ENCODE measurements at regions not wholly inside any gene's neighbourhood (a gene's known extent, or its start where the extent isn't known, plus 50 kb on each side); places are given as distances from the start of the nearest gene placed in this dataset.
"Not testable (repeated sequence)": the region's sequence is repeated elsewhere in the genome, so short reads cannot be mapped to it uniquely, and the experiment has no call there.

DNA sequence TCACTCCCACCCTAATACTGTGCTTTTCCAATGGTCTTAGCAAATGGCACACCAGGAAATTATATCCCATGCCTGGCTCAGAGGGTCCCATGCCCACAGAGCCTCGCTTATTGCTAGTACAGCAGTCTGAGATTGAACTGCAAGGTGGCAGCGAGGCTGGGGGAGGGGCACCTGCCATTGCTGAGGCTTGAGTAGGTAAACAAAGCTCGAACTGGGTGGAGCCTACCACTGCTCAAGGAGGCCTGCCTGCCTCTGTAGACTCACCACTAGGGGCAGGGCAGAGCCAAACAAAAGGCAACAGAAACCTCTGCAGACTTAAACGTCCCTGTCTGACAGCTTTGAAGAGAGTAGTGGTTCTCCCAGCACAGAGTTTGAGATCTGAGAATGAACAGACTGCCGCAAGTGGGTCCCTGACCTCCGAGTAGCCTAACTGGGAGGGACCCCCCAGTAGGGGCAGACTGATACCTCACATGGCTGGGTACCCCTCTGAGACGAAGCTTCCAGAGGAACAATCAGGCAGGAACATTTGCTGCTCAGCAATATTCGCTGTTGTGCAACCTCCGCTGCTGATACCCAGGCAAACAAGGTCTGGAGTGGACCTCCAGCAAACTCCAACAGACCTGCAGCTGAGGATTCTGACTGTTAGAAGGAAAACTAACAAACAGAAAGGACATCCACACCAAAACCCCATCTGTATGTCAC, 150.7 kb upstream of the FOXA2 start:
- not testable (repeated sequence) for DNase-seq (ENCODE audit: low read depth)

DNA sequence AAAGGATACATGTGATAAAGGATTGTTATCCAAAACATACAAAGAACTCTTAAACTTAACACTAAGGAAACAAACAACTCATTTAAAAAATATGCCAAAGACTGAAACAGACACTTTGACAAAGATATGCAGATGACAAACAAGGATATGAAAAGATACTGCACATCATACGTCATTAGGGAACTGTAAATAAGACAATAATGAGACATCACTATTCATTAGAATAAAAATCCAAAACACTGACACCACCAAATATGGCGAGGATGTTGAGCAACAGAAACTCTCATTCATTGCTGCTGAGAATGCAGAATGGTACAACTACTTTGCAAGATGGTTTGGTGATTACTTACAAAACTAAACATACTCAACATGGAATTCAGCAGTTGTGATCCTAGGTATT, 156.5 kb upstream of the FOXA2 start:
- DNase-seq (ENCODE audit: low read depth) = no peak

DNA sequence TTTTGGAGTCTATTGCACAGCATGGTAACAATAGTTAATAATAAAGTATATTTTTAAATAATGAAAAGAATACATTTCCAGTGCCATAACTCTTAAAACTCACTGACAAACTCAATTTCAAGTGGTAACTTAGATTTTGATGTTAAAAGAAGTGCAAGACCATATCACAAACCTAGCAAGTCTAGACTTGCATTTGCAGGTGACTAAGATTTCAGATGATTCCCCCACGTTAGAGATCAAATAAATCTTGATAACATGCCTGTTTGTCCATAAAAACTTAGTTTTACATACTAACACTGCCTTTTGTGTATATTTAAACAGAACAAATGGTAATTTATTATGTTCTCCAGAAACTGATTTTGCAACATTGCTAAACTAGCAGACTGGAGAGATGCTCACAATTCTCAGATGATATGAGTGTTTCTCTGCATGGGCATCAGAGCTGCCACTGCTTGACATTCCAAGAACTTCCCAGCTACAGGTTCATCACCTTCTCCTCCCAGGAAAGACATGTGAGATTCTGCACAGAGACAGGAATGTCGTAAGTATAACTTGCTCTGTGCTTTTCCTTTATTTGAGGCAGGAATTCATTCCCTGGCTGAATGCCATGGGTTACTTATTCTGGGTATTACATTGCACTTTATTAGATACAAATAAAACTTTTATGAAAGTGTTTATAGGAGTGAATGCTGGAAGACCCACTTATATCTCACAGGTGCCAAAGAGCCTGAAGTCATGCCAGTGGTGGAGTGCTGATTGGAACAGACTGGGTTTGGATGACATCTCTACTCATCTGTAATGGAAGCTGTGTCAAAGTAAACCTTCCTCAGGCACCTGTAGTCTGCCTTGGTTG, 160.2 kb upstream of the FOXA2 start:
- no peak for DNase-seq (ENCODE audit: low read depth)

DNA sequence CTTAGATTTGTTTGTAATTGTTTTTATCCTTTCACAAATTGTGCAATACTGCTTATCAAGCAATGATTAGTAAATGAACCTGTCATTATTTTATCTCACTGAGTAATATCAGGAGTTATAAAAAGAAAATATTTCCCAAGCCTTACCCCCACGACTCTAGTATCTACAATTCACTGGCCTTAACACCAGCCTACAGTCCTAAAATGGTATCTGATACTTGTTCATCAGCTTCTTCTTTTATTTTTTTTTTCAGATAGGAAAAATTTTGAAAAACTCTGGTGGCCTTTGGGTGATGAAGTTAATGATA, 160.8 kb upstream of the FOXA2 start:
- no peak for DNase-seq (ENCODE audit: low read depth)

DNA sequence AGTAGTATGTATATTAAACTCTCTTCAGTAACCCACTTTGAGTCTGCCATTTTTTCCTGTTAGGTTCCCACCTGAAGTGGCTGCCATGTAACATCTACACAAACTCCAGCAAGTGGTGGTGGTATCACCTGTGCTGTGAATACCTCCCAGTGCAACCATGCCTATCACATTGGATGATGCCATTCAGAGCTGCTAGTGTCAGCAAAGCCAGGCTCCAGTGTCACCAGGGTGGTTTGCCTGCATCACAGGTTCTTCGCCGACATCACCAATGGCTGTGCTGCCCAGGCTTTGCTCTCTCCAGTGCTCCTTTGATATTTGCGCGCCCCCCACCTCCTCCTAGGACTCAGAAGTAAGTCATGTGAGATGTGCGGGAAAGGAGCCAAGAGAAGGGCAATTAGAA, 162.6 kb upstream of the FOXA2 start:
- DNase-seq (ENCODE audit: low read depth) = no peak

DNA sequence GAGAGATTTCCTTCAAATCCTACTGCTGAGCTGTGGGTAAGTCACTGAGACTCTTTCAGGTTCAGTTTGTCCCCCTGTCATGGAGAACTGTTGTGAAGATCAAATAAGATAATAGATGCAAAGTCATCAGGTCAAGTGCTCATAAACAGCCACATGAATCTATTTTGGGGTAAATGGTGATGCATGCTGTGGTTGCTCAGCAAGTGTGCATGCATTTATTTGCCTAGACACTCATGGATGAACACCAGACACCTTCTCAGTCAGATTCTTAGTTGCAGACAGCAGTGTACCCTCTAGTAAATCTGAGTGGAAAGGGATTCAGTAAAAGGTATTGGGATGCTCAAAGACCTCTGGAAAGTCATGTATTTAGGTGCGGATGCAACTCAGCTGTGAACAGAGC, 168.0 kb upstream of the FOXA2 start:
- no peak for DNase-seq (ENCODE audit: low read depth)

DNA sequence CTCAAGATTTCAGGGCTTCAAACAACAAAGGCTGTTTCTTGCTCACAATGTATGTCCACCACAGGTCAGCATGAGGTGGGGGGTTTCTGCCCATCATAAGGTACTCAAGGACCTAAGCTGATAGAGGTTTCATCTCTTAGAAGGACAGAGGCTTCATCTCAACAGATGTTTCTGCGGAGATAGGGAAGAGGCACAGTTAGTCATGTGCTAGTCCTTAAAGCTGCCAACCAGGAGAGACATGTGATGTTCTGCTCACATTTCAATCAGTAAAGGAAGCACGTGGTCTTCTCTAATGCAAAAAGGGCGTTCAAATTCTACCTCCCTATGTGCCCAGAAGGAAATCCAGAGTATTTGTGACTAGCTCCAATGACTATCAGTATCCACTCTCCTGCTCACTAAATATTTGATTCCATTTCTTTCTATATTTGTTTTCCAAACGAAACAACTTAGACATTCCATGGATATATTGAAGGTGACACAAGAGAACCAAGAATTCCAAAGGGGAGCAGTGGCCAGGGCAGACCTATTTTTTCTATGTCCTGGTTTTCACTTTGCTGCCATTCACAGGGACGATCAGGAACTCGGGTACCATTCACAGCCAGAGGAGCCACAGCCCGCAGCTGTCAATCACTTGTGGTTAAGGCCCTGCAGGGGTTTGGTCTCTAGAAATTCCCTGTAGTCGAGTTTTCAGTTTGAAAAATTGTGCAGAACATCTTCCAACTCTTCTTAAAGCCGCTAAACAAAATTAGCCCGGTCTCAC, 173.2 kb upstream of the FOXA2 start:
- no peak for DNase-seq (ENCODE audit: low read depth)

DNA sequence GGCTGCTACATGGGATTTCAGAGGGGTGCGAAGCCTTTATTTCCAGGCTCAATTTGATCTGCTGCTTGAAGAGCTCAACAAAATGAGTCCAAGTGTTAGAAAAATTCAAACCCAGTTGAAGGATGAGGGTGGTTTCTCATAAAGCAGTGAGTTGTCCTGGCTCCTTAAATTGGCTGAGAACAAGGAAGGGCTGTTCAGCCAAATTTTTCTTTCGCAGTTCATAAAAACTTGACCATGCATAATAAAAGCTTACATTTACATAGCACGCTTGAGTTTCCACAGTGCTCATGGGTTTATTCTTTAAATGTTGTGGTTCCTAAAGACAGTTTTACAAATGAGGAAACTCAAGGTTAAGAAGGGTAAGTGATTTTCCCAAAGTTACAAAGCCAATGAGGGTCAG, 174.4 kb upstream of the FOXA2 start:
- no peak for DNase-seq (ENCODE audit: low read depth)

DNA sequence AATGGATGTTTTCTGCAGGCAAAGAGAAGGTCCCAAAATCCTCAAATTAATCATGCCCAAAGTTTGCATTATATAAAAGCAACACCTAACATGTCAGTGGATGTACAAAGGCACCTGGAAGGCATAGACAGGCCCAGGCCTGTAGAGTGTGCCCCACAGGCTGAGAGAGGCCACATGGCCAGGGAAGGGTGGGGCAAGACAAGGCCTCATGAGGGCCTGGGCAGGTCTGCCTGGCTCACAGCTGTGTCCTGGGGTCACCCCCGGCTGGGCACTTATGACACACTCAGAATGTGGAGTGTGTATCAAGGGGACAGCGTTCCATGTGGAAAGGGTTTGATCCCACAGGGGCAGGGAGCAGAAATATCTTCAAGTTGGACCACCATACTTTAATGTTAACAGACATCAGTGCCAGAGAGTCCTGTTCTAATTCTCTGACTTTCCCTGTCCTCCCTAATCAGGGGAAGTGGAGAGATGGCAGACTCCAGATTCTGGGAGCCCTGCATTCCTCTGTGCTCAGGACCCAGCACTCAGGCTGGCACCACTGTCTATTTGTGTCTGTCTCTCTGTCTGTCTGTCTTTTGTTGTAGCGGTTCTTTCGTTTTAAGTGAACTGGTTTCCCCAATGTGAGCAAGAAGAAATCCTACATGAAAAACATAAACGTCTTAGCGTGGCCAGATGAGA, 178.3 kb upstream of the FOXA2 start:
- no peak for DNase-seq (ENCODE audit: low read depth)

DNA sequence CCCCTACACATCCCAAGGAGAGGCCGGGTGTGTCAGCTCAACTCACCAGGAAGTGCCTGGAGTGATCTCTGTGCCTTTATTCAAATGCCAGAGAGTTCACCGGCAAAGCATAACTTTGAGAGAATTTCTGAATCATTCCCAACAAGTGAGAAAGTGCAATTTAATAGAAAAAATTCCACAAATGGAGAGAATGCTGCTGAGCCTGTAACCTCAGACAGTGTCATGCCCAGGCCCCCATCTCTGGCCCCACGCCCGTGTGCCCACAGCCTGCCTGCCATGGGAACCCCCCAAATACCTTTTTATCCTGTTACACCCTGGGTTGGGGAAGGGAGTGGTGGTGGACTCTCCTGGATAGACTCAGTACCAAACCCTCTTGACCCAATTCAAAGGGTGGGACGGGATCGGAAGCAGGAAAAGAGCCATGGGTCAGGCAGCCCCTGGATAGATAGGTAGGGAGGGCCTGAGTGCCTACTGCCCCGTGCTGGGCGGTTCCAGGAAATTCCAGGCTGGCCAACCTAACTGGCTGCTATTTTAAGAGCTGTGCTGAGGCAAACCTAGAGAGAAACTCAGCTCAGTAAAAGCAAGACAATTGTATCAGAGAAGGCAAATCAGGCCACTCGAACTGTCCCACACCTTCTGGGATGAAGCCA, 179.0 kb upstream of the FOXA2 start:
- DNase-seq (ENCODE audit: low read depth) = no peak

DNA sequence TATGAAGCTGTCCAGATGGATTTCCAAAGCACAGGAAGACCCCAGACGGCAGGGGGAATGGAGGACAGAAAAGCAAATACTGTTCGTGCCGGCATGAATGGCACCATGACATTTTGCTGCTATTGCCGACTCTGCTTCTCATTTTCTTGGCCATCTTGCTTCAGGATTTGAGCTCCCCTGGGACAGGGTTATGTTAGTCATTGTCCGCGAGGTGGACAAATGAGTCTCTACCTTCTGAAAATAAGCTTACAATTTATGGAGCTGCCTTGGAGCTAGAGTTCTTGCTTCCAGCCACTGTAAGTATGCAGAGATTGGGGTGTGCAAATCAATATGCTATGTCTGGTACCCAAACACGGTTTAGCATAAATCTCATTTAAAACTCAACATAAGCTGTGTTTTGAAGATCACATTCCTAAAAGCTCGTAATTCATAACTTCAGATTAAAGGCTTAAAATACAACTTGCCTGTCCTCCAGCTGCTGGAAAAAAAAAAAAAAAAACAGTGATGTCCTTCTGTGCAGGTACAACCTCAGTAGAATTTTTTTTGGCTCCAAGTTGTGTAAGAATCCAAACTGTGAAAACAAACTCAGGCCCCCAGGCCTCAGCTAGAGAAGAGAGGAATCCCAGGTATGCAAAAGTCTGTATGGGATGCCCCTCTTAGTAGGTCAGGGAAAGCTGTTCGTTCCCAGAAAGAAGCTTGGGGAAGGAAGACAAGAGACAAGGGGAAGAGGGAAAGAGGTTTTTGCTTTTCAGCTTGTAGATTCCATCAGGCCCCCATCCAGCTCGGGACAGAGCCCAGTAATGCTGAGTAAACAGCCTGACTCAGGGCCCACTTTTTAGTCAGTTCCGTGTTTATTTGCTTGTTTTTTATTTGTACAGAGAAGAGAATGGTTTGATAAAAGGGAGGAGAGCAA, 184.2 kb upstream of the FOXA2 start:
- no peak for DNase-seq (ENCODE audit: low read depth)

DNA sequence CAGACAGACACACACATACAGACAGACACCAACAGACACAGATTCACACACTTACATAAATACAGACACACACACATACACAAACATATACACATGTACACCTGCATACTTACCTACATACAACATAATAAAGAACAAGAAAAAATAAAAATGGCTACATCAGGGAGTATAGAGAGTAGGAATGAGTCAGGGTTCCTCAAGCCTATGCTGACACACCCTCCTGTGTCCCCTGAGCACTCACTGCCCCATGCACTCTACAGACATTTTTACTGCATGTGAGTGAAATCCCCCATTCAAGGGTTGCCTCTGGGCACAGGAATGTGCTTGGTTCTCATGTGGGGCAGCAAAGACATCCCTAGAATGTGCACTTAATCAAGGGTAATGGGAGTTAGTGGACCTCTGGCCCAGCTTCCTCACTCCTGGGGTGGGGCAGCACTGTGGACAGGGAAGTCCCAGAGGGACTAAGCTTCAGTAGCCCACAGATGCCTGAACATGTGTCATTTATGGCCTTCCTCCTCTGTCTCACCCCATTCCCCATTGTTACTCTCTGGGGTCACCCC, 185.9 kb upstream of the FOXA2 start:
- no peak for DNase-seq (ENCODE audit: low read depth)

DNA sequence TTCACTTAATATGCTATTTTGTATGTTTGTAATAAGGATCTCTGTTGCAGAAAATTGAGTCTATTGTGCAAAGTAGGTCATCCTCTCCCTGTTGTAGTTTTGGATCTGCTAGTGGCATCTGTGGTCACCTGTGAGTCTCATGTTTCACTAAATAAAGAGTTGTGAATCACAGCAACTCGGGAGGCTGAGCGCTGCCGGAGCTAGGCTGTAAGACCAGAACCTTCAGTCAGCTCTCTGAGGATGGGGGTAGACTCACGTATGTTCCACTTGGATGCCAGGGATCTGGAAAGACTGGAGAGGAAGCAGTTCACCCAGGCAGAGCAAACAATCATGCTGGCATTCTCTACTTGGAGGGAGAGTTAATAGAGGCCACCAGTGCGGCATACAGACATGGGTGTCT, 187.3 kb upstream of the FOXA2 start:
- no peak for DNase-seq (ENCODE audit: low read depth)

DNA sequence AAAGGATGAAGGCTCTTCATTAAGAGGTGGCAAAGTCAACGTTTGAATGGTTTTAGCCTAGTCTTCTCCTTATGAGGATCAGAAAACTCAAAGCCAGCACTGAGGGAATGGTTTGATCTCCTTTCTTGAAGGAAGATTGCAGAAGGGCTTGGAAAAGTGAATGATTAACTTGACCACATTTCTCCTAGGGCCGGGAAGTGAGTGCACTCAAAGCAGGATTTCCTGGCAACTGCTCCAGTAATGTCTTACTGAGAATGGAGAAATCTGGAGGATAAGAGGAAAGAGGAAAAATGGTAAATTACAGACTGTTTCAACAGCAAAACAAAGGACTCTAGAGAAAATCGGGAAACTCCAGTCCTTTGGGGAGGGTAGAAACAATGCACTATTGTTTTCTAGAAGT, 189.0 kb upstream of the FOXA2 start:
- no peak for DNase-seq (ENCODE audit: low read depth)

DNA sequence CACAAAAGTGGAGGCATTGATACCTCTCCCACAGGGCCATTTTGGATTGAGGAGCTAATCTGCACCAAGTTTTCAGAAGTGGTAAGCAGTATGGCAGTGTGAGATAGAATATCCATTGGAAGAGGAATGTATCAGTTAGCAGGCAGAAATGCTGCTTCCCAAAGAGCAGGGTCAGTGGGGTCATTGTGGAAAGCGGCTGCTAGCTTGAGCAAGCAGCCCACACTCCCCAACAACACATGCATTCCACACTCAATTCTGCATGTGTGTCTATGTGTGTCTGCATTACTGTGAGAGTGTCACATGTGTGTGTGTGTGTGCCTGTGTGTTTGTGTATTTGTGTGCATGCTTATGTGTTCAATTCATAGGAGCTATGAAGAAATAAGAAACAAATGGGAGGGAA, 190.9 kb upstream of the FOXA2 start:
- no peak for DNase-seq (ENCODE audit: low read depth)

DNA sequence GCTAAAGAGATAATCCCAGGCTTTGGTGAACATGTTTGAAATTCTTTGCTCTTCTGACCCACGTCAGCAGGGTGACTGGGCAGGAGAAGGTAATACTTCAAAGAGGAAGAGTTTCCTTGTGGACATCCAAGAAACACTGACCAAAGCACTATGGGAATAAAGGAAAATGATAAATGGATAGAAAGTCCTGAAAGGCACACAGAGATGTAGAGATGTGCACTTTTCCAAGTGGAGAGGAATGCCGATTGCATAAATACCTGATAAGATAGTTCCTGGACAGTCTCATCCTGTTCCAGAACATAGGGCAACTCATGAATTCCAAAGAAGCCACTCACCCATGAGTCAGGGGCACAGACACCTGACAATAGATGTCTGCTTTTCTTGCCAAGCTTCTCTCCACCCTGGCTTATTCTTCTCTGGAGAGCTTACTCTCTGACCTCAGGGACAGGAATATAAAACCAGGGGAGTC, 191.3 kb upstream of the FOXA2 start:
- DNase-seq (ENCODE audit: low read depth) = no peak

DNA sequence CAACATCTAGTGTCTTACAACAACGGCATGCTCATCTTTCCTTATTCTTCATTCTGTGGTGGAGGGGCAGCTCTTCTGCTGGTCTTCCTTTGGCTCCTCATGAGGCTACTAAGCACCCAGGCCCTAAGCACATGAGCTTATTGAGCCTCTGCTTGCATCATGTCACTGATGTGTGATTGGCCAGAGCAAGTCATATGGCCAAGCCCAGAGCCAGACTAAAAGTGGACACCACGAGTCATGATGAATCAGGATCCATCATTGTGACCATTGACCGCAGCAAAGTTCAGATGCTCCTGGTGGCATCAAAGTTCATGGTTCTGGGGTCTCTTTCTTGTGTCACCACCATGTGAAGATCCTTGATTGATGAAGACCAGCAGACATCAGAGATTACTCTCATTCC, 192.0 kb upstream of the FOXA2 start:
- DNase-seq (ENCODE audit: low read depth) = no peak

DNA sequence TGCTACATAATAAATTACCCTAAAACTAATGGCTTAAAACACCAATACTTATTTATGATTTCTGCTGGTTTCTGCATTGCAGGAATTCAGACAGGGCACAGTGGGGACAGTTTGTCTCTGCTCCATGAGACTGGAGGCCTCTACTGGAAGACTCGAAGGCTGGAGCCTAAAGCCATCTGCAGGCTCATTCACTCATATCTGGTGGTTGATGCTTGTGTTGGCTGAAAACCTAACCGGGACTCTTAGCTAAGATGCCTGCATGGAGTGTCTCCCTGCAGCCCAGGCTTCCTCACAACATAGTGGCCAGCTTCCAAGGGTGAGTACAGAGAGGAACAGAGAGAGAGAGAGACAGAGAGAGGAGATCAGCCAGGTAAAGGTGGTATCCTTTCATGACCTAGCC, 195.5 kb upstream of the FOXA2 start:
- no peak for DNase-seq (ENCODE audit: low read depth)

DNA sequence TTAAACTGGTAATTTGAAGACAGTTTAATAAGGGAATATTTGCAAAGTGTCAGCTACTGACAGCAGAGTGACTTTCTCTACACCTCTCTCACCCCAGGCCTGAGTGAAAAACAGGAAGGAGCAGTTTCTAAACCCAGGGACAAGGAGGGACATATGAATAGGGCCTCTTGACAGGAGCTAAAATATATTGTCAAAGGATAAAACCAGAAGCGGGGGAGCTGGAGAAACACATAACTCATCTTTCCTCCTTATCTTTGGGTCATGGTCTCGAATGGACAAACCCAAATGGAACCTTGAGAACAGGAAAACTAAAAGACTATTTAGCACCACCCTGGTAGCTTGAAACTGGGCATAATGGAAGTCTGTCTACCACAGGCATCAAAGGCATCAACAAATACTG, 197.5 kb upstream of the FOXA2 start:
- no peak for DNase-seq (ENCODE audit: low read depth)

DNA sequence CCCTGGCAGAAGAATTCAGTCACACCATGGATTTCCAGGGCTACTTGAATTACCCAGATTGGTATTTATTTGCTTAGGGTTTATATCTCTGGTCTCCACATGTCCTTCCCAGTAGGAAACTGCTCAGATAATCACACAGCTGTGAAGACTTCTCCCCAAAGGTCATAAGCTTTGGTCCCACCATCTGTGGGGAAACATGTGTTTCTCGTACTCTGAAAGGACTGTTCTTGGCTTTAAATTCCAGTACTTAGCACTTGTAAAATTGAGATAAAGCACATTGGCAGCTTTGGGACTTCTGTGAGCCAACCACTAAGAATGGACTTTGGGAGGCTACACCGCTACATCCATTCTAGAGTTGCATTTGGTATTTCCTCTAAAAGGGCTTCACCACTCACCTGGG, 205.3 kb upstream of the FOXA2 start:
- DNase-seq (ENCODE audit: low read depth) = no peak

DNA sequence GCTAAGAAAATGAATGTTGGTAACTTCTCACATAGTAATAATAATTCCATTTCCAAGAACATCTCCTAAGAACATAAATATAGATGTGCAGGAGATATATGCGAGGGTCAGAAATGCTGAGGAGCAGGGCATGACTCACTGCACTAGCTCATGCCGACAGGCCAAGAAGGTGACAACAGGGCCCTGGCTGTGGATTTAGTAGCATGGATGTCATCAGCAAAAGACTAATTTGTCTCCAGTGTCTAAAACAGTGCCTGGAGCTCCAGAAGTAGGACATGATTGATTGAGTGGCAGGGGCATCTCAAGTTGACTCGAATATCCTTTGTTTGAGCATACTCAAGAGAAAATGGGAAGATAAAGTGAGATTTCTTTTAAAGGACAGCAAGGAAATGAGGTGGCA, 207.0 kb upstream of the FOXA2 start:
- DNase-seq (ENCODE audit: low read depth) = no peak

Measured in activated T-cell treated with anti-CD3 and anti-CD28 coated beads for 1 hour (primary cell).